ENCODE measurements at regions not wholly inside any gene's neighbourhood (a gene's known extent, or its start where the extent isn't known, plus 50 kb on each side); places are given as distances from the start of the nearest gene placed in this dataset.

- Histone ChIP-seq H3K4me1 (no peaks in the 10 kb centered on the region), H3K4me3 (no peak overlapping the region), H3K9me3 (no peaks in the 10 kb centered on the region), H3K27ac (no peak overlapping the region), H3K36me3 (no peaks in the 10 kb centered on the region), H3K27me3 (no peaks in the 10 kb centered on the region)
- FAIRE-seq (no peak), ATAC-seq (no peak), DNase-seq (no peak)
- TF ChIP-seq, protein P1, sequence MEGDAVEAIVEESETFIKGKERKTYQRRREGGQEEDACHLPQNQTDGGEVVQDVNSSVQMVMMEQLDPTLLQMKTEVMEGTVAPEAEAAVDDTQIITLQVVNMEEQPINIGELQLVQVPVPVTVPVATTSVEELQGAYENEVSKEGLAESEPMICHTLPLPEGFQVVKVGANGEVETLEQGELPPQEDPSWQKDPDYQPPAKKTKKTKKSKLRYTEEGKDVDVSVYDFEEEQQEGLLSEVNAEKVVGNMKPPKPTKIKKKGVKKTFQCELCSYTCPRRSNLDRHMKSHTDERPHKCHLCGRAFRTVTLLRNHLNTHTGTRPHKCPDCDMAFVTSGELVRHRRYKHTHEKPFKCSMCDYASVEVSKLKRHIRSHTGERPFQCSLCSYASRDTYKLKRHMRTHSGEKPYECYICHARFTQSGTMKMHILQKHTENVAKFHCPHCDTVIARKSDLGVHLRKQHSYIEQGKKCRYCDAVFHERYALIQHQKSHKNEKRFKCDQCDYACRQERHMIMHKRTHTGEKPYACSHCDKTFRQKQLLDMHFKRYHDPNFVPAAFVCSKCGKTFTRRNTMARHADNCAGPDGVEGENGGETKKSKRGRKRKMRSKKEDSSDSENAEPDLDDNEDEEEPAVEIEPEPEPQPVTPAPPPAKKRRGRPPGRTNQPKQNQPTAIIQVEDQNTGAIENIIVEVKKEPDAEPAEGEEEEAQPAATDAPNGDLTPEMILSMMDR (IDR thresholded peaks at IDR 0.05) = no peak
- WGBS, 2 donors = 54 to 72% methylated on average over 2 of the region's 2 CpGs
- intact Hi-C loops (cut with DNase I) = no loop called here
These were observed 165.9 kb upstream of the IRAK1BP1 start for GRCh38 chr6:78701407-78701806.

GRCh38 chr6:78709021-78709420, 158.3 kb upstream of the IRAK1BP1 start:
- no peak for FAIRE-seq
- Histone ChIP-seq H3K27ac (no peak overlapping the region), H3K36me3 (no peaks in the 10 kb centered on the region), H3K4me3 (no peak overlapping the region), H3K27me3 (no peaks in the 10 kb centered on the region), H3K9me3 (no peaks in the 10 kb centered on the region), H3K4me1 (no peaks in the 10 kb centered on the region)
- no peak for DNase-seq
- 83 to 92% methylated on average over 3 of the region's 3 CpGs for WGBS, 2 donors
- TF ChIP-seq, protein P1 (IDR thresholded peaks at IDR 0.05) = no peak
- intact Hi-C loops (cut with DNase I) = no loop called here
- no peak for ATAC-seq

DNA sequence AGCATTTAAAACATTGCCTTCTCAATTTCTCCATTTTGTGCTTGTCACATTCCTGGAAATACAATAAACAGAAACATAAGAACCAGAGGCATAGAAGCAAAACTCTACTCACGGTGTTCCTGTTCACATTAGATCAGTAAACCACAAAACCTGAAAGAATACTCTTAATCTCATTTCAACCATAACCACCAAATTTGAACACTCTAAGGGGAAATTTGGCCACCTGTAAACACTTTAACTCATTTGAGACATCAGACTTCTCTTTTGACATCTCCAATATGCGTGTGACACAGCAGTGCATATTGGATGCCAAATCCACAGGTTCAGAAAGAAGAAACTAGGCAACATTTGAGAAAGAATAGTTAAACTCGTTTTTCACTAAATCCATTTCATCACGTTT, 153.8 kb upstream of the IRAK1BP1 start:
- ATAC-seq (no peak), FAIRE-seq (no peak), DNase-seq (no peak)
- Histone ChIP-seq H3K27ac (no peak overlapping the region), H3K9me3 (no peaks in the 10 kb centered on the region), H3K4me1 (no peaks in the 10 kb centered on the region), H3K4me3 (no peak overlapping the region), H3K27me3 (no peaks in the 10 kb centered on the region), H3K36me3 (no peaks in the 10 kb centered on the region)
- 56 to 62% methylated on average over 4 of the region's 4 CpGs for WGBS, 2 donors
- TF ChIP-seq, protein P1 (IDR thresholded peaks at IDR 0.05) = no peak
- intact Hi-C loops (cut with DNase I) = no loop called here

GRCh38 chr6:78744144-78744543, 123.2 kb upstream of the IRAK1BP1 start:
- intact Hi-C loops (cut with DNase I) = no loop called here
- TF ChIP-seq, protein P1 (IDR thresholded peaks at IDR 0.05) = no peak

DNA sequence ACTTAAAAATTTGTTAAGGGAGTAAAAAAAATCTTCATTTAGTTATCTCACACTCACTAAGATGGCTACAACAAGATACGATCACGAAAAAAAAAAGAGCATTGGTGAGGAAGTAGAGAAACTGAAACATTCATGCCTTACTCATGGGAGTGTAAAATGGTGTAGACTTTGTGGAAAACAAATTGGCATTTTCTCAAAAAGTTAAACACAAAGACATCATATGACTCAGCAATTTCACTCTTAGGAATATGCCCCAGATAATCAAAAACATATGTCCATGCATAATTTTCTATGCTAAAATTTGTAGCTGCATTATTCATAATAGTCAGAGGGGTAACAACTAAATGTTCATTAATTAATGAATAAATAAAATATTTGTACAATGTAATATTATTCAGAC, 120.9 kb upstream of the IRAK1BP1 start:
- 66 to 80% methylated on average over 2 of the region's 2 CpGs for WGBS, 2 donors
- H3K4me1 ChIP-seq = no peaks in the 10 kb centered on the region
- TF ChIP-seq, protein P1 (IDR thresholded peaks at IDR 0.05) = no peak
- ATAC-seq (no peak), FAIRE-seq (no peak), DNase-seq (no peak)
- intact Hi-C loops (cut with DNase I) = no loop called here
- no peak overlapping the region for H3K27ac ChIP-seq
- H3K36me3 ChIP-seq = no peaks in the 10 kb centered on the region
- H3K9me3 ChIP-seq = no peaks in the 10 kb centered on the region
- H3K4me3 ChIP-seq = no peak overlapping the region
- no peaks in the 10 kb centered on the region for H3K27me3 ChIP-seq

More at GRCh38 chr6:78744144-78744543, 123.2 kb upstream of the IRAK1BP1 start:
- Histone ChIP-seq H3K27me3 (no peaks in the 10 kb centered on the region), H3K36me3 (no peaks in the 10 kb centered on the region), H3K27ac (no peak overlapping the region), H3K9me3 (no peaks in the 10 kb centered on the region), H3K4me1 (no peaks in the 10 kb centered on the region), H3K4me3 (no peak overlapping the region)
- no peak for ATAC-seq
- no peak for FAIRE-seq
- DNase-seq = no peak
